Fibroblast of lung (primary cell): ENCODE measurements at regions not wholly inside any gene's neighbourhood (a gene's known extent, or its start where the extent isn't known, plus 50 kb on each side); places are given as distances from the start of the nearest gene placed in this dataset.

ENCODE experiments used
- DNase-seq, 2 donors: peaks; one replicate each; pipeline versions ENCODE4 v3.0.0 to v3.0.0-alpha.2; 2010; ENCODE audit warnings: low read depth in 2 of 2
- H2AFZ ChIP-seq: 2 replicates; pipeline ENCODE4 v1.5.1; 2012; ENCODE audit warnings: low read length, control low read depth, inconsistent platforms
- H3K27ac ChIP-seq: 2 replicates; pipeline ENCODE4 v1.5.1; 2011; ENCODE audit warnings: low read length, control low read depth; ENCODE audit not compliant: insufficient read depth
- H3K27me3 ChIP-seq: 2 replicates; pipeline ENCODE4 v1.5.1; 2011; ENCODE audit warnings: mild to moderate bottlenecking, low read length; ENCODE audit not compliant: control insufficient read depth, insufficient read depth
- H3K36me3 ChIP-seq: 2 replicates; pipeline ENCODE4 v1.5.1; 2011; ENCODE audit warnings: low read length; ENCODE audit not compliant: control insufficient read depth, insufficient read depth
- H3K4me1 ChIP-seq: 2 replicates; pipeline ENCODE4 v1.5.1; 2011; ENCODE audit warnings: low read length; ENCODE audit not compliant: control insufficient read depth, insufficient read depth; ENCODE audit errors: extremely low read depth
- H3K4me2 ChIP-seq: 2 replicates; pipeline ENCODE4 v1.5.1; 2011; ENCODE audit warnings: low read length, control low read depth; ENCODE audit not compliant: insufficient read depth; ENCODE audit errors: extremely low read depth
- H3K4me3 ChIP-seq, 4 experiments: fragments of 200-600 bp in 1 of 4; sonication (generic) in 1 of 4; replicated peaks in 1 of 4; 2 replicates each; pipeline ENCODE4 v1.5.1; 2011 to 2016; ENCODE audit warnings: low read length in 4 of 4, low read depth in 3 of 4, mild to moderate bottlenecking in 3 of 4, control low read depth in 2 of 4, inconsistent platforms in 1 of 4, mixed read lengths in 1 of 4; ENCODE audit not compliant: insufficient read depth in 1 of 4; ENCODE audit errors: control extremely low read depth in 1 of 4
- H3K79me2 ChIP-seq: 2 replicates; pipeline ENCODE4 v1.5.1; 2012; ENCODE audit warnings: mild to moderate bottlenecking, low read length, inconsistent platforms; ENCODE audit not compliant: control insufficient read depth, insufficient read depth
- H3K9ac ChIP-seq: 2 replicates; pipeline ENCODE4 v1.5.1; 2011; ENCODE audit warnings: mild to moderate bottlenecking, low read length, control low read depth; ENCODE audit not compliant: insufficient read depth
- H3K9me3 ChIP-seq: 2 replicates; pipeline ENCODE4 v1.5.1; 2012; ENCODE audit warnings: low read depth, low read length; ENCODE audit not compliant: control insufficient read depth, insufficient read depth
- H4K20me1 ChIP-seq: 2 replicates; pipeline ENCODE4 v1.5.1; 2011; ENCODE audit warnings: low read length; ENCODE audit not compliant: control insufficient read depth, insufficient read depth; ENCODE audit errors: extremely low read depth
- CTCF ChIP-seq, 2 donors: IDR thresholded peaks in 1 of 2; conservative IDR thresholded peaks in 1 of 2; 1 replicate in 1 of 2; 2 replicates in 1 of 2; pipeline ENCODE4 v1.5.1; 2011 to 2012; ENCODE audit warnings: low read length in 2 of 2, control low read depth in 1 of 2, inconsistent platforms in 1 of 2, low read depth in 1 of 2, mild to moderate bottlenecking in 1 of 2
- EZH2 ChIP-seq: IDR thresholded peaks from 2 replicates; pipeline ENCODE4 v1.5.1; 2012; ENCODE audit warnings: low read length, control low read depth, mild to moderate bottlenecking; ENCODE audit errors: missing control alignments

- peak; percentile 95 to 98 for DNase-seq
- Histone ChIP-seq H3K9ac (no peak overlapping the region), H4K20me1 (no peaks in the 10 kb centered on the region), H3K27me3 (no peaks in the 10 kb centered on the region), H3K79me2 (no peaks in the 10 kb centered on the region), H3K9me3 (no peaks in the 10 kb centered on the region), H2AFZ (no peak overlapping the region), H3K4me1 (peaks cover 7% of the 10 kb centered on the region), H3K4me3 (no peak overlapping the region), H3K4me2 (no peak overlapping the region), H3K27ac (no peak overlapping the region), H3K36me3 (no peaks in the 10 kb centered on the region)
- TF ChIP-seq EZH2 = no peak
- TF ChIP-seq CTCF (conservative IDR thresholded peaks at IDR 0.05 in 1 of 2, IDR thresholded peaks at IDR 0.05 in 1 of 2; ENCODE audit: low read depth in 1 of 2, low read length in 2 of 2) = no peak
These were observed 424.2 kb downstream of the PDGFC start for GRCh38 chr4:156547439-156547838.

- H3K9ac ChIP-seq = no peak overlapping the region
- no peaks in the 10 kb centered on the region for H3K36me3 ChIP-seq
- H3K27me3 ChIP-seq = no peaks in the 10 kb centered on the region
- no peak for TF ChIP-seq EZH2
- no peak overlapping the region for H3K4me3 ChIP-seq
- no peak overlapping the region for H3K4me2 ChIP-seq
- H2AFZ ChIP-seq = no peak overlapping the region
- H3K4me1 ChIP-seq = peaks cover 7% of the 10 kb centered on the region
- peak; percentile 43 to 70 for DNase-seq
- H3K27ac ChIP-seq = no peak overlapping the region
- H3K9me3 ChIP-seq = no peaks in the 10 kb centered on the region
- H3K79me2 ChIP-seq = no peaks in the 10 kb centered on the region
- no peaks in the 10 kb centered on the region for H4K20me1 ChIP-seq
These were observed 426.4 kb downstream of the PDGFC start for GRCh38 chr4:156545003-156545785.

- no peak for TF ChIP-seq CTCF (conservative IDR thresholded peaks at IDR 0.05 in 1 of 2, IDR thresholded peaks at IDR 0.05 in 1 of 2; ENCODE audit: low read depth in 1 of 2, low read length in 2 of 2)
- no peak for TF ChIP-seq EZH2
- H3K27ac ChIP-seq = no peak overlapping the region
- no peaks in the 10 kb centered on the region for H3K9me3 ChIP-seq
- H2AFZ ChIP-seq = no peak overlapping the region
- H3K36me3 ChIP-seq = no peaks in the 10 kb centered on the region
- no peaks in the 10 kb centered on the region for H3K27me3 ChIP-seq
- no peaks in the 10 kb centered on the region for H3K4me1 ChIP-seq
- H3K9ac ChIP-seq = no peak overlapping the region
- H3K4me2 ChIP-seq = no peak overlapping the region
- no peak overlapping the region for H3K4me3 ChIP-seq
- no peaks in the 10 kb centered on the region for H4K20me1 ChIP-seq
- no peak for DNase-seq
- no peaks in the 10 kb centered on the region for H3K79me2 ChIP-seq
These were observed 432.2 kb downstream of the PDGFC start for GRCh38 chr4:156539376-156539775.
